GM23338 (cell line): ENCODE measurements at regions not wholly inside any gene's neighbourhood (a gene's known extent, or its start where the extent isn't known, plus 50 kb on each side); places are given as distances from the start of the nearest gene placed in this dataset.

Experiments
- EZH2phosphoT487 ChIP-seq: fragments of 200-600 bp; sonication (generic); IDR thresholded peaks from one replicate; pipeline ENCODE4 v1.8.1; 2018; ENCODE audit warnings: antibody characterized with exemption; ENCODE audit not compliant: unreplicated experiment
- JUNB ChIP-seq: IDR thresholded peaks from one replicate; pipeline ENCODE4 v1.6.1; 2016; ENCODE audit warnings: antibody characterized with exemption; ENCODE audit not compliant: unreplicated experiment
- POLR2AphosphoS5 ChIP-seq: IDR thresholded peaks from 2 replicates; pipeline ENCODE4 v1.6.1; 2016; ENCODE audit warnings: antibody characterized with exemption, low read depth
- STAT1 ChIP-seq: IDR thresholded peaks from one replicate; pipeline ENCODE4 v1.6.1; 2016; ENCODE audit warnings: antibody characterized with exemption; ENCODE audit not compliant: unreplicated experiment
- ZNF114 ChIP-seq: fragments of 250-450 bp; sonication (Bioruptor Pico); IDR thresholded peaks from 2 replicates; pipeline ENCODE4 v1.5.0; 2020; ENCODE audit warnings: mild to moderate bottlenecking, moderate library complexity
- TF ChIP-seq, protein P1 (sequence below): fragments of 250-450 bp; sonication (Bioruptor Pico); IDR thresholded peaks from 2 replicates; pipeline ENCODE4 v1.5.0; 2020; ENCODE audit warnings: mild to moderate bottlenecking, moderate library complexity
- TF ChIP-seq, protein P2 (sequence below): IDR thresholded peaks from one replicate; pipeline ENCODE4 v1.6.1; 2018; ENCODE audit warnings: antibody characterized with exemption; ENCODE audit not compliant: unreplicated experiment
- TF ChIP-seq, protein P3 (sequence below): IDR thresholded peaks from 2 replicates; pipeline ENCODE4 v1.6.1; 2016; ENCODE audit warnings: antibody characterized with exemption
- TF ChIP-seq, protein P4 (sequence below), 2 experiments: fragments of 200-600 bp in 1 of 2; sonication (generic) in 1 of 2; conservative IDR thresholded peaks; 2 replicates each; pipeline versions ENCODE4 v1.5.1 to v1.6.1; 2016 to 2017; ENCODE audit warnings: antibody characterized with exemption in 2 of 2, low read depth in 2 of 2, mild to moderate bottlenecking in 2 of 2, moderate library complexity in 1 of 2

DNA sequence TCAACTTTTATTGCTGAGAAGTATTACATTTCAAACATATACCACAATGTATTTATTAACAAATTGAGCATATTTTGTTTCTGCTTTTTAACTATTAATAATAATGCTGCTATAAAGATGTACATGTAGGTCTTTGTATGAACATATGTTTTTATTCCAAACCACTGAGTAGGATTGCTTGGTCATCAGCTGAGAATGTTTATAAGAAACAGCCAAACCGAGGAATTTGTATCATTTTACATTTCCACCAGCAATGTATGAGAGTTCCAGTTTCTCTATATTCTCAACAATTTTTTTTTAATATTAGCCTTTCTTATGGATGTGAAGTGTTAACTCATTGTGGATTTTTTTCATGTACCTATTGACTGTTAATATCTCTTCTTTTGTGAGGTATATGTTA lies 119.5 kb upstream of the MDFIC2 start (continued):
- TF ChIP-seq, protein P1, sequence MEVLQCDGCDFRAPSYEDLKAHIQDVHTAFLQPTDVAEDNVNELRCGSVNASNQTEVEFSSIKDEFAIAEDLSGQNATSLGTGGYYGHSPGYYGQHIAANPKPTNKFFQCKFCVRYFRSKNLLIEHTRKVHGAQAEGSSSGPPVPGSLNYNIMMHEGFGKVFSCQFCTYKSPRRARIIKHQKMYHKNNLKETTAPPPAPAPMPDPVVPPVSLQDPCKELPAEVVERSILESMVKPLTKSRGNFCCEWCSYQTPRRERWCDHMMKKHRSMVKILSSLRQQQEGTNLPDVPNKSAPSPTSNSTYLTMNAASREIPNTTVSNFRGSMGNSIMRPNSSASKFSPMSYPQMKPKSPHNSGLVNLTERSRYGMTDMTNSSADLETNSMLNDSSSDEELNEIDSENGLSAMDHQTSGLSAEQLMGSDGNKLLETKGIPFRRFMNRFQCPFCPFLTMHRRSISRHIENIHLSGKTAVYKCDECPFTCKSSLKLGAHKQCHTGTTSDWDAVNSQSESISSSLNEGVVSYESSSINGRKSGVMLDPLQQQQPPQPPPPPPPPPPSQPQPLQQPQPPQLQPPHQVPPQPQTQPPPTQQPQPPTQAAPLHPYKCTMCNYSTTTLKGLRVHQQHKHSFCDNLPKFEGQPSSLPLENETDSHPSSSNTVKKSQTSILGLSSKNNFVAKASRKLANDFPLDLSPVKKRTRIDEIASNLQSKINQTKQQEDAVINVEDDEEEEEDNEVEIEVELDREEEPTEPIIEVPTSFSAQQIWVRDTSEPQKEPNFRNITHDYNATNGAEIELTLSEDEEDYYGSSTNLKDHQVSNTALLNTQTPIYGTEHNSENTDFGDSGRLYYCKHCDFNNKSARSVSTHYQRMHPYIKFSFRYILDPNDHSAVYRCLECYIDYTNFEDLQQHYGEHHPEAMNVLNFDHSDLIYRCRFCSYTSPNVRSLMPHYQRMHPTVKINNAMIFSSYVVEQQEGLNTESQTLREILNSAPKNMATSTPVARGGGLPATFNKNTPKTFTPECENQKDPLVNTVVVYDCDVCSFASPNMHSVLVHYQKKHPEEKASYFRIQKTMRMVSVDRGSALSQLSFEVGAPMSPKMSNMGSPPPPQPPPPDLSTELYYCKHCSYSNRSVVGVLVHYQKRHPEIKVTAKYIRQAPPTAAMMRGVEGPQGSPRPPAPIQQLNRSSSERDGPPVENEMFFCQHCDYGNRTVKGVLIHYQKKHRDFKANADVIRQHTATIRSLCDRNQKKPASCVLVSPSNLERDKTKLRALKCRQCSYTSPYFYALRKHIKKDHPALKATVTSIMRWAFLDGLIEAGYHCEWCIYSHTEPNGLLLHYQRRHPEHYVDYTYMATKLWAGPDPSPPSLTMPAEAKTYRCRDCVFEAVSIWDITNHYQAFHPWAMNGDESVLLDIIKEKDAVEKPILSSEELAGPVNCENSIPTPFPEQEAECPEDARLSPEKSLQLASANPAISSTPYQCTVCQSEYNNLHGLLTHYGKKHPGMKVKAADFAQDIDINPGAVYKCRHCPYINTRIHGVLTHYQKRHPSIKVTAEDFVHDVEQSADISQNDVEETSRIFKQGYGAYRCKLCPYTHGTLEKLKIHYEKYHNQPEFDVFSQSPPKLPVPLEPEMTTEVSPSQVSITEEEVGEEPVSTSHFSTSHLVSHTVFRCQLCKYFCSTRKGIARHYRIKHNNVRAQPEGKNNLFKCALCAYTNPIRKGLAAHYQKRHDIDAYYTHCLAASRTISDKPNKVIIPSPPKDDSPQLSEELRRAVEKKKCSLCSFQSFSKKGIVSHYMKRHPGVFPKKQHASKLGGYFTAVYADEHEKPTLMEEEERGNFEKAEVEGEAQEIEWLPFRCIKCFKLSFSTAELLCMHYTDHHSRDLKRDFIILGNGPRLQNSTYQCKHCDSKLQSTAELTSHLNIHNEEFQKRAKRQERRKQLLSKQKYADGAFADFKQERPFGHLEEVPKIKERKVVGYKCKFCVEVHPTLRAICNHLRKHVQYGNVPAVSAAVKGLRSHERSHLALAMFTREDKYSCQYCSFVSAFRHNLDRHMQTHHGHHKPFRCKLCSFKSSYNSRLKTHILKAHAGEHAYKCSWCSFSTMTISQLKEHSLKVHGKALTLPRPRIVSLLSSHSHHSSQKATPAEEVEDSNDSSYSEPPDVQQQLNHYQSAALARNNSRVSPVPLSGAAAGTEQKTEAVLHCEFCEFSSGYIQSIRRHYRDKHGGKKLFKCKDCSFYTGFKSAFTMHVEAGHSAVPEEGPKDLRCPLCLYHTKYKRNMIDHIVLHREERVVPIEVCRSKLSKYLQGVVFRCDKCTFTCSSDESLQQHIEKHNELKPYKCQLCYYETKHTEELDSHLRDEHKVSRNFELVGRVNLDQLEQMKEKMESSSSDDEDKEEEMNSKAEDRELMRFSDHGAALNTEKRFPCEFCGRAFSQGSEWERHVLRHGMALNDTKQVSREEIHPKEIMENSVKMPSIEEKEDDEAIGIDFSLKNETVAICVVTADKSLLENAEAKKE (CRISPR knock-in tag), result no peak
- TF ChIP-seq POLR2AphosphoS5, result no peak
- TF ChIP-seq STAT1, result no peak
- TF ChIP-seq, protein P2, sequence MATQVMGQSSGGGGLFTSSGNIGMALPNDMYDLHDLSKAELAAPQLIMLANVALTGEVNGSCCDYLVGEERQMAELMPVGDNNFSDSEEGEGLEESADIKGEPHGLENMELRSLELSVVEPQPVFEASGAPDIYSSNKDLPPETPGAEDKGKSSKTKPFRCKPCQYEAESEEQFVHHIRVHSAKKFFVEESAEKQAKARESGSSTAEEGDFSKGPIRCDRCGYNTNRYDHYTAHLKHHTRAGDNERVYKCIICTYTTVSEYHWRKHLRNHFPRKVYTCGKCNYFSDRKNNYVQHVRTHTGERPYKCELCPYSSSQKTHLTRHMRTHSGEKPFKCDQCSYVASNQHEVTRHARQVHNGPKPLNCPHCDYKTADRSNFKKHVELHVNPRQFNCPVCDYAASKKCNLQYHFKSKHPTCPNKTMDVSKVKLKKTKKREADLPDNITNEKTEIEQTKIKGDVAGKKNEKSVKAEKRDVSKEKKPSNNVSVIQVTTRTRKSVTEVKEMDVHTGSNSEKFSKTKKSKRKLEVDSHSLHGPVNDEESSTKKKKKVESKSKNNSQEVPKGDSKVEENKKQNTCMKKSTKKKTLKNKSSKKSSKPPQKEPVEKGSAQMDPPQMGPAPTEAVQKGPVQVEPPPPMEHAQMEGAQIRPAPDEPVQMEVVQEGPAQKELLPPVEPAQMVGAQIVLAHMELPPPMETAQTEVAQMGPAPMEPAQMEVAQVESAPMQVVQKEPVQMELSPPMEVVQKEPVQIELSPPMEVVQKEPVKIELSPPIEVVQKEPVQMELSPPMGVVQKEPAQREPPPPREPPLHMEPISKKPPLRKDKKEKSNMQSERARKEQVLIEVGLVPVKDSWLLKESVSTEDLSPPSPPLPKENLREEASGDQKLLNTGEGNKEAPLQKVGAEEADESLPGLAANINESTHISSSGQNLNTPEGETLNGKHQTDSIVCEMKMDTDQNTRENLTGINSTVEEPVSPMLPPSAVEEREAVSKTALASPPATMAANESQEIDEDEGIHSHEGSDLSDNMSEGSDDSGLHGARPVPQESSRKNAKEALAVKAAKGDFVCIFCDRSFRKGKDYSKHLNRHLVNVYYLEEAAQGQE, result no peak
- TF ChIP-seq, protein P3, sequence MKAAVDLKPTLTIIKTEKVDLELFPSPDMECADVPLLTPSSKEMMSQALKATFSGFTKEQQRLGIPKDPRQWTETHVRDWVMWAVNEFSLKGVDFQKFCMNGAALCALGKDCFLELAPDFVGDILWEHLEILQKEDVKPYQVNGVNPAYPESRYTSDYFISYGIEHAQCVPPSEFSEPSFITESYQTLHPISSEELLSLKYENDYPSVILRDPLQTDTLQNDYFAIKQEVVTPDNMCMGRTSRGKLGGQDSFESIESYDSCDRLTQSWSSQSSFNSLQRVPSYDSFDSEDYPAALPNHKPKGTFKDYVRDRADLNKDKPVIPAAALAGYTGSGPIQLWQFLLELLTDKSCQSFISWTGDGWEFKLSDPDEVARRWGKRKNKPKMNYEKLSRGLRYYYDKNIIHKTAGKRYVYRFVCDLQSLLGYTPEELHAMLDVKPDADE, result no peak
- no peak for TF ChIP-seq JUNB
- no peak for TF ChIP-seq ZNF114 (CRISPR knock-in tag)
- no peak for TF ChIP-seq EZH2phosphoT487
- TF ChIP-seq, protein P4, sequence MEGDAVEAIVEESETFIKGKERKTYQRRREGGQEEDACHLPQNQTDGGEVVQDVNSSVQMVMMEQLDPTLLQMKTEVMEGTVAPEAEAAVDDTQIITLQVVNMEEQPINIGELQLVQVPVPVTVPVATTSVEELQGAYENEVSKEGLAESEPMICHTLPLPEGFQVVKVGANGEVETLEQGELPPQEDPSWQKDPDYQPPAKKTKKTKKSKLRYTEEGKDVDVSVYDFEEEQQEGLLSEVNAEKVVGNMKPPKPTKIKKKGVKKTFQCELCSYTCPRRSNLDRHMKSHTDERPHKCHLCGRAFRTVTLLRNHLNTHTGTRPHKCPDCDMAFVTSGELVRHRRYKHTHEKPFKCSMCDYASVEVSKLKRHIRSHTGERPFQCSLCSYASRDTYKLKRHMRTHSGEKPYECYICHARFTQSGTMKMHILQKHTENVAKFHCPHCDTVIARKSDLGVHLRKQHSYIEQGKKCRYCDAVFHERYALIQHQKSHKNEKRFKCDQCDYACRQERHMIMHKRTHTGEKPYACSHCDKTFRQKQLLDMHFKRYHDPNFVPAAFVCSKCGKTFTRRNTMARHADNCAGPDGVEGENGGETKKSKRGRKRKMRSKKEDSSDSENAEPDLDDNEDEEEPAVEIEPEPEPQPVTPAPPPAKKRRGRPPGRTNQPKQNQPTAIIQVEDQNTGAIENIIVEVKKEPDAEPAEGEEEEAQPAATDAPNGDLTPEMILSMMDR (conservative IDR thresholded peaks at IDR 0.05; ENCODE audit: low read depth in 2 of 2), result no peak
